ENCODE measurements at regions not wholly inside any gene's neighbourhood (a gene's known extent, or its start where the extent isn't known, plus 50 kb on each side); places are given as distances from the start of the nearest gene placed in this dataset.

- H3K4me1 Mint-ChIP-seq (ENCODE audit: low read depth) = no peaks in the 10 kb centered on the region
- no peak overlapping the region for H3K4me3 Mint-ChIP-seq (ENCODE audit: unreplicated experiment)
- no peaks in the 10 kb centered on the region for H3K36me3 Mint-ChIP-seq (ENCODE audit: low read depth)
- no peak for TF ChIP-seq CTCF (IDR thresholded peaks at IDR 0.05)
- no peaks in the 10 kb centered on the region for H3K9me3 Mint-ChIP-seq (ENCODE audit: low read depth)
- H3K27me3 Mint-ChIP-seq (ENCODE audit: low read depth) = peaks cover 13% of the 10 kb centered on the region
- DNase-seq (ENCODE audit: low spot score) = no peak
- no peak overlapping the region for H3K27ac Mint-ChIP-seq (ENCODE audit: unreplicated experiment)
These were observed 418.0 kb upstream of the SYT1 start for GRCh38 chr12:78446555-78446954.

- Mint-ChIP-seq H3K4me3 (ENCODE audit: unreplicated experiment) (no peak overlapping the region), H3K27ac (ENCODE audit: unreplicated experiment) (no peak overlapping the region), H3K9me3 (ENCODE audit: low read depth) (no peaks in the 10 kb centered on the region), H3K27me3 (ENCODE audit: low read depth) (peaks cover 13% of the 10 kb centered on the region), H3K4me1 (ENCODE audit: low read depth) (no peaks in the 10 kb centered on the region), H3K36me3 (ENCODE audit: low read depth) (no peaks in the 10 kb centered on the region)
- no peak for TF ChIP-seq CTCF (IDR thresholded peaks at IDR 0.05)
- no peak for DNase-seq (ENCODE audit: low spot score)
These were observed 417.2 kb upstream of the SYT1 start for GRCh38 chr12:78447373-78447772.

GRCh38 chr12:78448692-78449091, 415.9 kb upstream of the SYT1 start:
- Mint-ChIP-seq H3K4me1 (ENCODE audit: low read depth) (no peaks in the 10 kb centered on the region), H3K36me3 (ENCODE audit: low read depth) (no peaks in the 10 kb centered on the region), H3K4me3 (ENCODE audit: unreplicated experiment) (no peak overlapping the region), H3K27ac (ENCODE audit: unreplicated experiment) (no peak overlapping the region), H3K27me3 (ENCODE audit: low read depth) (peaks cover 13% of the 10 kb centered on the region), H3K9me3 (ENCODE audit: low read depth) (no peaks in the 10 kb centered on the region)
- no peak for TF ChIP-seq CTCF (IDR thresholded peaks at IDR 0.05)
- no peak for DNase-seq (ENCODE audit: low spot score)

- H3K36me3 Mint-ChIP-seq (ENCODE audit: low read depth) = no peaks in the 10 kb centered on the region
- peaks cover 13% of the 10 kb centered on the region for H3K27me3 Mint-ChIP-seq (ENCODE audit: low read depth)
- no peak overlapping the region for H3K27ac Mint-ChIP-seq (ENCODE audit: unreplicated experiment)
- H3K4me3 Mint-ChIP-seq (ENCODE audit: unreplicated experiment) = no peak overlapping the region
- TF ChIP-seq CTCF (IDR thresholded peaks at IDR 0.05) = no peak
- no peak for DNase-seq (ENCODE audit: low spot score)
- H3K9me3 Mint-ChIP-seq (ENCODE audit: low read depth) = no peaks in the 10 kb centered on the region
- no peaks in the 10 kb centered on the region for H3K4me1 Mint-ChIP-seq (ENCODE audit: low read depth)
These were observed 408.6 kb upstream of the SYT1 start for GRCh38 chr12:78455991-78456390.

GRCh38 chr12:78457938-78458337, 406.6 kb upstream of the SYT1 start:
- Mint-ChIP-seq H3K27me3 (ENCODE audit: low read depth) (peaks cover 10% of the 10 kb centered on the region), H3K36me3 (ENCODE audit: low read depth) (no peaks in the 10 kb centered on the region), H3K4me3 (ENCODE audit: unreplicated experiment) (no peak overlapping the region), H3K27ac (ENCODE audit: unreplicated experiment) (no peak overlapping the region), H3K9me3 (ENCODE audit: low read depth) (no peaks in the 10 kb centered on the region), H3K4me1 (ENCODE audit: low read depth) (no peaks in the 10 kb centered on the region)
- no peak for TF ChIP-seq CTCF (IDR thresholded peaks at IDR 0.05)
- DNase-seq (ENCODE audit: low spot score) = no peak

Measured in chondrocyte (in vitro differentiated cells).